VCaP (cell line): ENCODE measurements at regions not wholly inside any gene's neighbourhood (a gene's known extent, or its start where the extent isn't known, plus 50 kb on each side); places are given as distances from the start of the nearest gene placed in this dataset.
"Not testable (repeated sequence)": the region's sequence is repeated elsewhere in the genome, so short reads cannot be mapped to it uniquely, and the experiment has no call there.

Experiments
- H3K27ac ChIP-seq: fragments of 450-650 bp; 2 replicates; pipeline ENCODE4 v1.5.1; 2017
- TF ChIP-seq, protein P1 (sequence below): fragments of 450-650 bp; conservative IDR thresholded peaks from 2 replicates; pipeline ENCODE4 v1.5.1; 2017; ENCODE audit warnings: mild to moderate bottlenecking, moderate library complexity

DNA sequence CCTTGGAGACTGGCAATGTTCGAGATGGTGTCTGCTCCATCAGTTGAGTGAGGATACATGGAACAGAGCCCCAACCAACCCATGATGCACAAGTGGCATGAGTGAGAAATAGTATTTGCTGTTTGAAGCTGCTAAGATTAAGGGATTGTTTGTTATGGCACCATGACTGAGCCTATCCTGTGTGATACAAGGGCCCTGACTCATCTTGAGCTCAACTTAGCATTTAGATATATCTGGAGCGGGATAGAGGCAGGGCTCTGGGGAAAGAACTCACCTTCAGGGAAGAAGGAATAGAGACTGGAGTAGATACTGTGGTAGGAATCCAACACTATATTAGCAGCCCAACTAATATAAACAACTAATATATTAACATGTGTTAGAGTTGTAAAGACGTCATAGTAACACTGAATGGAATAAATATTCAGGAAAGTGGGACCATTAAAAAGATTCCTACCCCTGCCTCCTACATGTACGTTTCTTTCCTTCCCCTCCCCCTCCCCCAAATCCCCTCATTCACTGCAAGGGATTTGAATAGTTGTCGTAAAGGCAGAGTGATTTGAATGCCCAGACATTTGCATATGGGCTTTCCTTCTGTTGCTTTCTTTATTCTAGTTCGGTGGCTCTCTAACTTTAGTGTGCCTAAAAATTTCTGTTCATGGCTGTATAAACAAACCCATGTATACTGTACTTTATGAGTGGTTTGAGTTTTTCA is 106.6 kb upstream of the POU3F1 start:
- H3K27ac ChIP-seq = no peak overlapping the region
- TF ChIP-seq, protein P1, sequence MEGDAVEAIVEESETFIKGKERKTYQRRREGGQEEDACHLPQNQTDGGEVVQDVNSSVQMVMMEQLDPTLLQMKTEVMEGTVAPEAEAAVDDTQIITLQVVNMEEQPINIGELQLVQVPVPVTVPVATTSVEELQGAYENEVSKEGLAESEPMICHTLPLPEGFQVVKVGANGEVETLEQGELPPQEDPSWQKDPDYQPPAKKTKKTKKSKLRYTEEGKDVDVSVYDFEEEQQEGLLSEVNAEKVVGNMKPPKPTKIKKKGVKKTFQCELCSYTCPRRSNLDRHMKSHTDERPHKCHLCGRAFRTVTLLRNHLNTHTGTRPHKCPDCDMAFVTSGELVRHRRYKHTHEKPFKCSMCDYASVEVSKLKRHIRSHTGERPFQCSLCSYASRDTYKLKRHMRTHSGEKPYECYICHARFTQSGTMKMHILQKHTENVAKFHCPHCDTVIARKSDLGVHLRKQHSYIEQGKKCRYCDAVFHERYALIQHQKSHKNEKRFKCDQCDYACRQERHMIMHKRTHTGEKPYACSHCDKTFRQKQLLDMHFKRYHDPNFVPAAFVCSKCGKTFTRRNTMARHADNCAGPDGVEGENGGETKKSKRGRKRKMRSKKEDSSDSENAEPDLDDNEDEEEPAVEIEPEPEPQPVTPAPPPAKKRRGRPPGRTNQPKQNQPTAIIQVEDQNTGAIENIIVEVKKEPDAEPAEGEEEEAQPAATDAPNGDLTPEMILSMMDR = peak; percentile 27; the same call in 1 of the 2 replicates

GRCh38 chr1:38152351-38153065 is 105.9 kb upstream of the POU3F1 start:
- H3K27ac ChIP-seq = no peak overlapping the region
- TF ChIP-seq, protein P1 = peak; percentile 66

DNA sequence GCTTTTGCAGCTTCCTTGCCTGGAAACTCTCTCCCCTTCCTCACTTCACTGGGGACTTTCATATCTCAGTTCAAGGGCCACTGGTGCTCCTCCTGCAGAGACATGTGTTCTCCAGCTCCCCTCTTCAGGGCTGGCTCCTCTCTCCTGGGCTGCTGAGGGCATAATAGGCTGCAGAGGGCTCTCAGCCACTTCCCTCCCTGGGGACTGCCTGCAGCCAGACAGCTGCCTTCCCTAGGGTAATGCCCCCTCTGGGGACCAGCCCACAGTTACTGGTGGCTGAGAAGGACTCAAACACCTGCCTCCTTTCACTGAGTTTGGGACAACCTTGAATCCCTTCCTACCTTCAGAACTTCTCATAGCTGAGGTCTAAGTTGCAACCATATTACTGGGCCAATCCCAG is 104.8 kb upstream of the POU3F1 start:
- TF ChIP-seq, protein P1 = no peak
- H3K27ac ChIP-seq = no peak overlapping the region

DNA sequence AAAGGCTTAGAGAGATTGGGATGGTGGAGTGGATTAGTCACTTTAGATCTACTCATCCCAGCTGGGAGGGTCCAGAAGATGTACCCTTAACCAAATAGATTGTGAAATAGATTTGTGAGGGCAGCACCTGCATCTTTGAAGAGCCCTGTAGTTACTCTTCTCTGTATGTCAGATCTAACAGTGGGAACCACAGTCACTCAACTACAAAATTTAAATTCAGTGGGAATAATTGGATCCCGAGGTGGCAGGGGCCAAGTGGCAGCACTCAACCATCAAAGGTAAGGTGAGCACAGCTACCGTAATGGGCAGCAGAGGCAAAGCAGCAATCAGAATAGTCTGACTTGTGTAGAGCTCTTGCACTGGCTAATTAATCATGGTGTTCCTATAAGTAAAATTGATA is 99.5 kb upstream of the POU3F1 start:
- not testable (repeated sequence) for H3K27ac ChIP-seq

DNA sequence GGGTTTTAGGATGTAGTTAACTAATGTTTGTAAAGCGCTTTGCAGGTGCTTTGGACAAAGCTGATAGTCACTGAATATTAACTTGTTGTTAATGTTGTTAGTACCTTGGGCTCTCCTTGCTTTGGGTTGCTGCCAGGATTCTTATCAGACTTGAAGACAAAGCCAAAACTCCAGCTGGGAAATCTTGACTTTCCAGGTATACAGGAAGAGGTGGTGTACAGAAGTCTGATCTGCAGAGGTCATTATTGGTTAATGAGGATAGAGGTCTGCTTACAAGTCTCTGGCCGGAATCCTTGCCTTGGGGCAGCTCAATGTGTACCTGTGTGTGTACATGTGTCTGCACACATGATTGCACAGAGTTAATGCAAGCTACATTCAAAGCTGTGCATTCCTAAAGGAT is 96.0 kb upstream of the POU3F1 start:
- TF ChIP-seq, protein P1 = no peak
- peak overlapping the region; percentile 79 for H3K27ac ChIP-seq

DNA sequence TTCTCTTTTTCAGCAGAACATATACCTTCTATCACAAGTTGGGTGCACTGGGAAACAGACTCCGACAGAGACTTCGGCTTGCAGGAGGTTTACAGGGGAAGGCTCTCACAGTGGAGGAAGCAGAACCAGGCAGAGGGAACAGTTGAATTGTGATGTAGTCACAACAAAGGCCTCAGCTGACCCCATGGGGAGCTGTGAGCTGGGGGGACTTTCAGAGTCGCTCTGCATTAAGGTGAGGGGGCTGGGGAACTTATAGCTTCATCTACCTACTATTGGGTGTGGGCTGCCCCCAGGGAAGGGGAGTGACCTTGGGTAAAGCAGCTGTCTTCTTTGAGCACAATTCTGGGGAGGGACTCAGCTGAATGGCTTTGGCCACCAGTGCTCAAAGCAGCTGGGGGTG is 94.9 kb upstream of the POU3F1 start:
- peak overlapping the region; percentile 79 for H3K27ac ChIP-seq
- TF ChIP-seq, protein P1 = no peak

GRCh38 chr1:38139738-38140487 is 93.3 kb upstream of the POU3F1 start:
- H3K27ac ChIP-seq = peak overlapping the region; percentile 79
- TF ChIP-seq, protein P1 = no peak
